ENCODE measurements at regions not wholly inside any gene's neighbourhood (a gene's known extent, or its start where the extent isn't known, plus 50 kb on each side); places are given as distances from the start of the nearest gene placed in this dataset.

- no peak for TF ChIP-seq CTCF (IDR thresholded peaks at IDR 0.05; ENCODE audit: insufficient read depth, low read length)
- DNase-seq (ENCODE audit: low read depth): no peak
- H3K4me3 ChIP-seq (ENCODE audit: low read depth, low read length): no peak overlapping the region
Measured at GRCh38 chrX:125736008-125736729, 416.5 kb downstream of the TEX13C start.

- H3K4me3 ChIP-seq (ENCODE audit: low read depth, low read length): no peak overlapping the region
- DNase-seq (ENCODE audit: low read depth): no peak
- no peak for TF ChIP-seq CTCF (IDR thresholded peaks at IDR 0.05; ENCODE audit: insufficient read depth, low read length)
Measured at GRCh38 chrX:125742811-125743210, 423.1 kb downstream of the TEX13C start.

- DNase-seq (ENCODE audit: low read depth): no peak
- TF ChIP-seq CTCF (IDR thresholded peaks at IDR 0.05; ENCODE audit: insufficient read depth, low read length): no peak
- H3K4me3 ChIP-seq (ENCODE audit: low read depth, low read length): no peak overlapping the region
Measured at GRCh38 chrX:125744914-125745313, 421.2 kb downstream of the DCAF12L2 start.

GRCh38 chrX:125757794-125758564 is 408.1 kb downstream of the DCAF12L2 start:
- DNase-seq (ENCODE audit: low read depth): peak; percentile 2
- no peak overlapping the region for H3K4me3 ChIP-seq (ENCODE audit: low read depth, low read length)
- no peak for TF ChIP-seq CTCF (IDR thresholded peaks at IDR 0.05; ENCODE audit: insufficient read depth, low read length)

- TF ChIP-seq CTCF (IDR thresholded peaks at IDR 0.05; ENCODE audit: insufficient read depth, low read length): no peak
- no peak for DNase-seq (ENCODE audit: low read depth)
- H3K4me3 ChIP-seq (ENCODE audit: low read depth, low read length): no peak overlapping the region
Measured at GRCh38 chrX:125758819-125759218, 407.3 kb downstream of the DCAF12L2 start.

GRCh38 chrX:125762954-125763353 is 403.1 kb downstream of the DCAF12L2 start:
- no peak for DNase-seq (ENCODE audit: low read depth)
- no peak overlapping the region for H3K4me3 ChIP-seq (ENCODE audit: low read depth, low read length)
- no peak for TF ChIP-seq CTCF (IDR thresholded peaks at IDR 0.05; ENCODE audit: insufficient read depth, low read length)

Measured in fibroblast of the aortic adventitia (primary cell).